ENCODE measurements at regions not wholly inside any gene's neighbourhood (a gene's known extent, or its start where the extent isn't known, plus 50 kb on each side); places are given as distances from the start of the nearest gene placed in this dataset.
"Not testable (repeated sequence)": the region's sequence is repeated elsewhere in the genome, so short reads cannot be mapped to it uniquely, and the experiment has no call there.

DNA sequence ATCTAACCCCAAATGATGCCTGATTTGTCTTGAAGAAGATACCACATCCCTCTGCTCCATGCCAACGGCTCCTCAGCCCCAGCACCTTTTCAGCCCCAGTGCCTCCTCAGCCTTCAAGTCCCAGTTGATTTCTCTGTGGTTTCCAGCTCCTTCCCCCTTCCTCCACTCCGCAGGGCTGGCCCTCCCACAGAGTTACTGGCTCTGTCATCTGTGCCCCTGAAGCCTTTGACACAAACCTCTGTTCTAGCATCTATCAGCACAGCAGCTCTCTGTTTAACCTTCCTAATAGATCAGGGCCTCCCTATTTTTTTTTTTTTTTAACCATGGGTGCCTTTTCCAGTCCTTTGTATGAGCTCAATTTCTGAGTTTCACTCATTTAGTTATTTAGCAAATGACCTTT lies 201.3 kb upstream of the CXCR4 start:
- FAIRE-seq: no peak
- no peaks in the 10 kb centered on the region for H3K4me1 ChIP-seq (ENCODE audit: control insufficient read depth, extremely low read depth, insufficient read depth, low read length)
- TF ChIP-seq, protein P1, sequence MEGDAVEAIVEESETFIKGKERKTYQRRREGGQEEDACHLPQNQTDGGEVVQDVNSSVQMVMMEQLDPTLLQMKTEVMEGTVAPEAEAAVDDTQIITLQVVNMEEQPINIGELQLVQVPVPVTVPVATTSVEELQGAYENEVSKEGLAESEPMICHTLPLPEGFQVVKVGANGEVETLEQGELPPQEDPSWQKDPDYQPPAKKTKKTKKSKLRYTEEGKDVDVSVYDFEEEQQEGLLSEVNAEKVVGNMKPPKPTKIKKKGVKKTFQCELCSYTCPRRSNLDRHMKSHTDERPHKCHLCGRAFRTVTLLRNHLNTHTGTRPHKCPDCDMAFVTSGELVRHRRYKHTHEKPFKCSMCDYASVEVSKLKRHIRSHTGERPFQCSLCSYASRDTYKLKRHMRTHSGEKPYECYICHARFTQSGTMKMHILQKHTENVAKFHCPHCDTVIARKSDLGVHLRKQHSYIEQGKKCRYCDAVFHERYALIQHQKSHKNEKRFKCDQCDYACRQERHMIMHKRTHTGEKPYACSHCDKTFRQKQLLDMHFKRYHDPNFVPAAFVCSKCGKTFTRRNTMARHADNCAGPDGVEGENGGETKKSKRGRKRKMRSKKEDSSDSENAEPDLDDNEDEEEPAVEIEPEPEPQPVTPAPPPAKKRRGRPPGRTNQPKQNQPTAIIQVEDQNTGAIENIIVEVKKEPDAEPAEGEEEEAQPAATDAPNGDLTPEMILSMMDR (optimal IDR thresholded peaks at IDR 0.05 in 1 of 3, IDR thresholded peaks at IDR 0.05 in 1 of 3, conservative IDR thresholded peaks at IDR 0.05 in 1 of 3; ENCODE audit: extremely low read depth in 1 of 3, insufficient read depth in 2 of 3, low read length in 3 of 3): no peak
- TF ChIP-seq EZH2 (IDR thresholded peaks at IDR 0.05; ENCODE audit: low read length): no peak
- dilution Hi-C loops (cut with MboI; ENCODE audit: extremely low pct_ligation_motif_present, low sequenced_read_pairs): no loop called here
- H2AFZ ChIP-seq (ENCODE audit: control insufficient read depth, low read length): no peak overlapping the region
- no peak overlapping the region for H3K4me3 ChIP-seq (ENCODE audit: control insufficient read depth in 2 of 3, extremely low read depth in 1 of 3, insufficient read depth in 2 of 3, low read depth in 1 of 3, low read length in 3 of 3)
- DNase-seq (ENCODE audit: low read depth, low spot score): no peak
- H3K9ac ChIP-seq (ENCODE audit: control insufficient read depth, extremely low read depth, insufficient read depth, low read length): no peak overlapping the region
- H3K27ac ChIP-seq (ENCODE audit: control insufficient read depth, insufficient read depth, low read length): no peak overlapping the region
- H3K79me2 ChIP-seq (ENCODE audit: control insufficient read depth, insufficient read depth, low read length): no peaks in the 10 kb centered on the region
- H3K36me3 ChIP-seq (ENCODE audit: control insufficient read depth in 2 of 2, extremely low read depth in 1 of 2, insufficient read depth in 2 of 2, low read length in 2 of 2): no peaks in the 10 kb centered on the region
- no peaks in the 10 kb centered on the region for H3K9me1 ChIP-seq (ENCODE audit: control insufficient read depth, extremely low read depth, insufficient read depth, low read length)
- no peaks in the 10 kb centered on the region for H3K27me3 ChIP-seq (ENCODE audit: control insufficient read depth, extremely low read depth, insufficient read depth, low read length)
- no peaks in the 10 kb centered on the region for H3K9me3 ChIP-seq (ENCODE audit: control insufficient read depth, low read depth, low read length)
- no peak overlapping the region for H3K4me2 ChIP-seq (ENCODE audit: control insufficient read depth, extremely low read depth, insufficient read depth, low read depth, low read length)
- H4K20me1 ChIP-seq (ENCODE audit: control insufficient read depth, extremely low read depth, insufficient read depth, low read length): no peaks in the 10 kb centered on the region

DNA sequence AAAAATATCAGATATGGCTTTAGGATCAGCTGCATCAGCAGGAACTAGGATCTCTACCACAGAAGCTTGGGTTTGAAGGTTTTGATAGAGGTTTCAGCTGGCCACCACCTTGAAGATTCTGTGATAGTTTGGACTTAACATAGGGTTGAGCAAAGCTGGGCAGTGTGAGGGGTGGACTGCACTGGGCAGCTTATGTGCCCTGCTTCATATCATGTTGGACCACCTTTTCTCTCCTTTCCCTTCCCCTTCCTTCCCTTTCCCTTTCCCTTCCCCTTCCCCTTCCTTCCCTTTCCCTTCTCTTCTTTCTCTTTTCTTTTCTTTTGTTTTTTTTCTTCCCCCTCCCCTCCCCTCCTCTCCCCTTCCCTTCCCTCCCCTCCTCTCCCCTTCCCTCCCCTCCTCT lies 196.3 kb upstream of the CXCR4 start:
- dilution Hi-C loops (cut with MboI; ENCODE audit: extremely low pct_ligation_motif_present, low sequenced_read_pairs): no loop called here
- H3K79me2 ChIP-seq (ENCODE audit: control insufficient read depth, insufficient read depth, low read length): no peaks in the 10 kb centered on the region
- H3K4me1 ChIP-seq (ENCODE audit: control insufficient read depth, extremely low read depth, insufficient read depth, low read length): no peaks in the 10 kb centered on the region
- no peak overlapping the region for H2AFZ ChIP-seq (ENCODE audit: control insufficient read depth, low read length)
- FAIRE-seq (no peak), DNase-seq (ENCODE audit: low read depth, low spot score) (no peak)
- H3K9ac ChIP-seq (ENCODE audit: control insufficient read depth, extremely low read depth, insufficient read depth, low read length): no peak overlapping the region
- H3K4me2 ChIP-seq (ENCODE audit: control insufficient read depth, extremely low read depth, insufficient read depth, low read depth, low read length): no peak overlapping the region
- H3K9me3 ChIP-seq (ENCODE audit: control insufficient read depth, low read depth, low read length): no peaks in the 10 kb centered on the region
- H4K20me1 ChIP-seq (ENCODE audit: control insufficient read depth, extremely low read depth, insufficient read depth, low read length): no peaks in the 10 kb centered on the region
- H3K9me1 ChIP-seq (ENCODE audit: control insufficient read depth, extremely low read depth, insufficient read depth, low read length): no peaks in the 10 kb centered on the region
- no peaks in the 10 kb centered on the region for H3K36me3 ChIP-seq (ENCODE audit: control insufficient read depth in 2 of 2, extremely low read depth in 1 of 2, insufficient read depth in 2 of 2, low read length in 2 of 2)
- no peak overlapping the region for H3K4me3 ChIP-seq (ENCODE audit: control insufficient read depth in 2 of 3, extremely low read depth in 1 of 3, insufficient read depth in 2 of 3, low read depth in 1 of 3, low read length in 3 of 3)
- H3K27me3 ChIP-seq (ENCODE audit: control insufficient read depth, extremely low read depth, insufficient read depth, low read length): no peaks in the 10 kb centered on the region
- no peak overlapping the region for H3K27ac ChIP-seq (ENCODE audit: control insufficient read depth, insufficient read depth, low read length)
- TF ChIP-seq, protein P1 (optimal IDR thresholded peaks at IDR 0.05 in 1 of 3, IDR thresholded peaks at IDR 0.05 in 1 of 3, conservative IDR thresholded peaks at IDR 0.05 in 1 of 3; ENCODE audit: extremely low read depth in 1 of 3, insufficient read depth in 2 of 3, low read length in 3 of 3): no peak
- TF ChIP-seq EZH2 (IDR thresholded peaks at IDR 0.05; ENCODE audit: low read length): no peak

- H3K4me2 ChIP-seq (ENCODE audit: control insufficient read depth, extremely low read depth, insufficient read depth, low read depth, low read length); H3K9ac ChIP-seq (ENCODE audit: control insufficient read depth, extremely low read depth, insufficient read depth, low read length); H3K9me3 ChIP-seq (ENCODE audit: control insufficient read depth, low read depth, low read length); H3K4me1 ChIP-seq (ENCODE audit: control insufficient read depth, extremely low read depth, insufficient read depth, low read length); H4K20me1 ChIP-seq (ENCODE audit: control insufficient read depth, extremely low read depth, insufficient read depth, low read length); H2AFZ ChIP-seq (ENCODE audit: control insufficient read depth, low read length); H3K27ac ChIP-seq (ENCODE audit: control insufficient read depth, insufficient read depth, low read length); FAIRE-seq; H3K9me1 ChIP-seq (ENCODE audit: control insufficient read depth, extremely low read depth, insufficient read depth, low read length); dilution Hi-C loops (cut with MboI; ENCODE audit: extremely low pct_ligation_motif_present, low sequenced_read_pairs); DNase-seq (ENCODE audit: low read depth, low spot score); H3K27me3 ChIP-seq (ENCODE audit: control insufficient read depth, extremely low read depth, insufficient read depth, low read length); H3K4me3 ChIP-seq (ENCODE audit: control insufficient read depth in 2 of 3, extremely low read depth in 1 of 3, insufficient read depth in 2 of 3, low read depth in 1 of 3, low read length in 3 of 3); H3K36me3 ChIP-seq (ENCODE audit: control insufficient read depth in 2 of 2, extremely low read depth in 1 of 2, insufficient read depth in 2 of 2, low read length in 2 of 2); H3K79me2 ChIP-seq (ENCODE audit: control insufficient read depth, insufficient read depth, low read length): not testable (repeated sequence)
Observed at GRCh38 chr2:136312568-136312967, 194.6 kb upstream of the CXCR4 start.

Data from keratinocyte (primary cell).